HFFc6 (cell line): ENCODE measurements at regions not wholly inside any gene's neighbourhood (a gene's known extent, or its start where the extent isn't known, plus 50 kb on each side); places are given as distances from the start of the nearest gene placed in this dataset.

Experiments used
- DNase-seq: peaks from one replicate; pipeline ENCODE4 v3.0.0-alpha.2; 2018
- H3K27ac Mint-ChIP-seq: 2 replicates; pipeline ENCODE4 v1.8.0; 2020; ENCODE audit warnings: mild to moderate bottlenecking, mixed read lengths
- H3K27me3 Mint-ChIP-seq: 2 replicates; pipeline ENCODE4 v1.8.0; 2021; ENCODE audit warnings: mild to moderate bottlenecking, moderate library complexity, mixed read lengths; ENCODE audit not compliant: insufficient read depth
- H3K36me3 Mint-ChIP-seq: 2 replicates; pipeline ENCODE4 v1.8.0; 2021; ENCODE audit warnings: low read depth, mixed read lengths
- H3K4me1 Mint-ChIP-seq: 2 replicates; pipeline ENCODE4 v1.8.0; 2020; ENCODE audit warnings: low read depth, mixed read lengths
- H3K4me3 Mint-ChIP-seq: 2 replicates; pipeline ENCODE4 v1.8.0; 2020; ENCODE audit warnings: mild to moderate bottlenecking, moderate library complexity, mixed read lengths
- H3K9me3 Mint-ChIP-seq: 2 replicates; pipeline ENCODE4 v1.8.0; 2020; ENCODE audit warnings: mild to moderate bottlenecking, mixed read lengths
- CTCF ChIP-seq: fragments of 200-600 bp; sonication (generic); IDR thresholded peaks from 2 replicates; pipeline ENCODE4 v1.5.0; 2021; ENCODE audit warnings: antibody characterized with exemption, mild to moderate bottlenecking

- no peak overlapping the region for H3K27ac Mint-ChIP-seq
- no peaks in the 10 kb centered on the region for H3K4me1 Mint-ChIP-seq
- H3K27me3 Mint-ChIP-seq: no peaks in the 10 kb centered on the region; the same call in 1 of the 2 replicates
- no peak for DNase-seq
- no peak for TF ChIP-seq CTCF
- H3K9me3 Mint-ChIP-seq: peaks cover 14% of the 10 kb centered on the region; the same call in 1 of the 2 replicates
- no peaks in the 10 kb centered on the region for H3K36me3 Mint-ChIP-seq
- no peak overlapping the region for H3K4me3 Mint-ChIP-seq
These were observed 1018.8 kb downstream of the AMY1C start for GRCh38 chr1:104768466-104768865.

- no peaks in the 10 kb centered on the region for H3K27me3 Mint-ChIP-seq
- no peaks in the 10 kb centered on the region for H3K4me1 Mint-ChIP-seq
- H3K27ac Mint-ChIP-seq: no peak overlapping the region
- H3K9me3 Mint-ChIP-seq: no peaks in the 10 kb centered on the region
- DNase-seq: peak; percentile 3
- peak; percentile 86 for TF ChIP-seq CTCF
- H3K4me3 Mint-ChIP-seq: no peak overlapping the region
- no peaks in the 10 kb centered on the region for H3K36me3 Mint-ChIP-seq
These were observed 1030.9 kb downstream of the AMY1C start for GRCh38 chr1:104780470-104781078.

GRCh38 chr1:104785575-104786187 is 1036.0 kb downstream of the AMY1C start:
- Mint-ChIP-seq H3K9me3 (no peaks in the 10 kb centered on the region; the same call in 1 of the 2 replicates), H3K36me3 (no peaks in the 10 kb centered on the region), H3K4me1 (no peaks in the 10 kb centered on the region), H3K27me3 (no peaks in the 10 kb centered on the region), H3K27ac (no peak overlapping the region), H3K4me3 (no peak overlapping the region)
- no peak for TF ChIP-seq CTCF
- no peak for DNase-seq

- no peak for DNase-seq
- H3K36me3 Mint-ChIP-seq: no peaks in the 10 kb centered on the region
- no peak for TF ChIP-seq CTCF
- no peaks in the 10 kb centered on the region for H3K4me1 Mint-ChIP-seq
- no peaks in the 10 kb centered on the region; the same call in 1 of the 2 replicates for H3K9me3 Mint-ChIP-seq
- H3K27ac Mint-ChIP-seq: no peak overlapping the region
- H3K27me3 Mint-ChIP-seq: no peaks in the 10 kb centered on the region
- H3K4me3 Mint-ChIP-seq: no peak overlapping the region
These were observed 1038.3 kb downstream of the AMY1C start for GRCh38 chr1:104787866-104788510.

- Mint-ChIP-seq H3K4me1 (no peaks in the 10 kb centered on the region), H3K27ac (no peak overlapping the region), H3K9me3 (no peaks in the 10 kb centered on the region; the same call in 1 of the 2 replicates), H3K4me3 (no peak overlapping the region), H3K36me3 (no peaks in the 10 kb centered on the region), H3K27me3 (no peaks in the 10 kb centered on the region)
- TF ChIP-seq CTCF: no peak
- no peak for DNase-seq
These were observed 1041.3 kb downstream of the AMY1C start for GRCh38 chr1:104791030-104791429.
